HG03039 (cell line): ENCODE measurements at regions not wholly inside any gene's neighbourhood (a gene's known extent, or its start where the extent isn't known, plus 50 kb on each side); places are given as distances from the start of the nearest gene placed in this dataset.
"Not testable (repeated sequence)": the region's sequence is repeated elsewhere in the genome, so short reads cannot be mapped to it uniquely, and the experiment has no call there.

ENCODE experiments used
- ATAC-seq: cut with Tn5 transposase; IDR thresholded peaks from one replicate; pipeline ENCODE4 v1.9.1; 2021; ENCODE audit warnings: mild to moderate bottlenecking, moderate library complexity; ENCODE audit not compliant: unreplicated experiment

DNA sequence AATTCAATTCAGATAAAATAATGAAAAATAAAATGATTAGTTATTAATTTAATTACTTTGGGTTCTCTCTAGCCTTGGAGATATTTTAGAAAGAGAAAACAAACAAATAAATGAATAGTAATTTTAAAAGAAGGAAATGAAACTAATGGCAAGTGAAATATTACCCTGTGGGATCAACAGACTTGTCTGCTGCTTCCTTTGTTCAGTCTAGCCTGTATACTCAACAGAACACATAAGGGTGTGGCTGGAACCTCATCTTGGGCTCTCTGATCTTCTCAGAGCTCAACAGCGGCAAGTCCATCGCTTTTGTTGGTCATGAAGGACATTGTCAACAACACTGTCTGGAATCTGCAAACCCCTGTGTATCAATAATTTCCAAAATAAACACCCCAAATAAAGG is 904.9 kb downstream of the IPMK start:
- no peak for ATAC-seq

DNA sequence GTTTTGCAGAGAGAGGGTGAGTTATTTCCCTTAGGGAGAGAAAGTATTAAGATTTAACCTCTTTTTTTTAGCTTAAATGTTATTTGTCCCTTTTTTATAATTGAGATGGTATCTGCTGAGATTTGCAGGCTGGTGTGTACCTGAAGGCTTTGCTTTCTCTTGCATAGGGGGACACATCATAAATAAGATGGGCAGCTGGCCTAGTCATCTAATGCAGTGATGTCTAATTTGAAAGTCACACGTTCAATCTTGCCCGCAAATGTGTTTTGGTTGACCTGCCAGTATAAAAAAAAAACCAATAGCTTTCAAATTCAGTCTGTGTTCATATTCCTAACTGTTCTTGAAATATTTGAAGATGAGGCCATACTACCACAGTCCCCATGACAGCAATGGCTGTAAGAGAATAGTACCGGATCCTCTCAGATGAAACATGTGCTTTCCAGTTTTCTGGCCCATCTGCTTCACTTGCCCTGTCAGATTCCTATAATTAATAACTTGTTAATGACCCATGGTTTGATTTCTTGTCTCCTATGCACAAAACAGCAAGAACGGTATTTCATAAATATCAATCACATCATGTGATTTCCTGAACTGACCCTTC is 914.2 kb downstream of the IPMK start:
- no peak for ATAC-seq

DNA sequence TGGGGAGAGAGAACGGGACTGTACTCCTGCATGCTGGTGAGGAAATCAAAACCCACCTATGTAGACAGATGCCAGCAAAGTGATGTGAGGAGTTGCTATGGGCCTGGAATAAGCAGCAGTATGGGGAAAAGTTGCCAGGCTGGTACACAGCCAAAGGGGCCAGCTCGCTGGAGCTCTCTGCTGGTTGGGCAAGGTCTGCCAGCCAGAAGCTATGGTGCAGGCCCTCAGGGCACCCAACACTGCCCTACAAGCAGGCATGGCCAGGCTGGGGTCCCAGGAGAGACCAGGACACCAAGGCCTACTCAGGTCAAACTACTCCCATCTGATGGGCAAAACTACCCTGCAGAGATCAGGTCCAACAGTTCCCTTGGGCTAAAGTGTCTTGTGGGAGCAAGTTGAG is 916.6 kb downstream of the IPMK start:
- ATAC-seq = no peak

DNA sequence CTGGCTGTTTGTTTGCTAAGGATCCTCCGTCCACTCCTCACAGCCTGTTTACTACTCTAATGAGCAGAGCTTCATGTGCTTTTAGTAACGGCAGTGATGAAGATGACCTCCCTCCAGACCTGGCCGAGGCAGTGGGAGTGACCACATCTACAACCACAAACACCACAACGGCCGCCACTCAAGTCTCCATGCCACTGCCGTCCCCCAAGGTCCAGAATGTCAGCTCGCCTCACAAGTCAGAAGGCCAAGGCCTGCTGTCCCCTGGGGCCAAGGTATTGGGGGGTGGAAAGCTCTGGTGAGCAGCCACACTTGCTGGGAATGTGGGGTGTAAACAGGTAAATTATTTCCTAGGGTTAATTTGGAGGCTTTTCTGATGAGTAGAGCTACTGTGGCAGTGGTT is 926.4 kb downstream of the IPMK start:
- no peak for ATAC-seq

DNA sequence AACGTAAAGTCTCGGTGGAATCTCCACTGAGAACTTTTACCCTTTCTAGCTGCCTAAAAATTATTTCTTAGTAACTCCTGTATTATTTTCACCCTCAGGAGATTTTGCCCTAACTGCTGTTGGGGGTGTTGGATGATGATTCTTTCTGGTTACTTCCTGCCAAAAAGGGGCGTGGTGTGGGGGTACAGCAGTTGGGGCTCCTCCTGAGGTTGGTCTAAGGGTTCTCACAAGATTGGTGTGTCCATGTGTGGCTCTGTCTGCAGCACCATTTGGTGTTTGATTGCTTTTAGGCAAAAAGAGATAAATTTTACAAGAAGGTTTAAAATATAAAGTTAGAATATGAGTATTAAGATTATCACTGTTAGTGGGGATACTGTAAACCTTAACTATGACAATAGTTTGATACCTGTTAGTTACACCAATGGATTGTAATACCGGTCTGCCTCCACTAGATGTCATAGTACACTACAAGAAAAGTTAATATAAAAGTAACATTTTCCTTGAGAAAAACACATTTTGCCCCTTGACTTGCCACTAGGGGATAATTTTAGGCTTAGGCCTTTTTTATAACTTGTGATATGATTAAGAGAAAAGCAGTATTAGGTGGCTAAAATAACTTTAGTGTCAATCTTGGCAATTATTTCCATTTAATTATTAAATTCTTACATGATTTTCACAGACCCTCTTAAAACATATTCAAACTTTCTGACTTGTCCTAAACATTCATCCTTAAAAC is 928.7 kb downstream of the IPMK start:
- no peak for ATAC-seq

DNA sequence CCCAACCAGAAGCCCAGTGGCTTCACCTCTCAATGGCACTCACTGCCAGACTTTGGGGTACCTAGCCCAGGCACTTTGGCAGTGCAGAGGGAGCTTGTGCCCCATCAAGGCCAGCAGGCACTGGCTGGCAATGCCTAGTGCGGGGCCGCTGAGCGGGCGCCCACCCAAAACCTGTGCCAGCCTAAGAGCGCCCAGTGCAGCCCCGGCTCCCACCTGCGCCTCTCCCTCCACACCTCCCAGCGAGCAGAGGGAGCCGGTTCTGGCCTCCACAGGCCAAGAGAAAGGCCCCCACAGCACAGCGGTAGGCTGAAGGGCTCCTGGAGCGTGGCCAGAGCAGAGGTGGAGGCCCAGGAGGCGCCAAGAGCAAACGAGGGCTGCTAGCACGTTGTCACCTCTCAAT is 930.8 kb downstream of the IPMK start:
- no peak for ATAC-seq

DNA sequence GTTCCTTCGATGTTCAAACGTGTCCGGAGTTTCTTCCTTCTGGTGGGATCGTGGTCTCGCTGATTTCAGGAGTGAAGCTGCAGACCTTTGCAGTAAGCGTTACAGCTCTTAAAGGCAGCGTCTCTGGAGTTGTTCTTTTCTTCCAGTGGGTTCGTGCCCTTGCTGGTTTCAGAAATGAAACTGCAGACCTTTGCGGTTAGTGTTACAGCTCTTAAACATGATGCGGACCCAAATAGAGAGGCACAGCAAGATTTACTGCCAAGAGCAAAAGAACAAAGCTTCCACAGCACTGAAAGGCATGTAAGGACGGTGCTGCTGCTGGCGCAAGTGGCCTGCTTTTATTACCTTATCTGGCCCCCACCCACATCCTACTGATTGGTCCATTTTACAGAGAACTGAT is 931.4 kb downstream of the IPMK start:
- no peak for ATAC-seq

DNA sequence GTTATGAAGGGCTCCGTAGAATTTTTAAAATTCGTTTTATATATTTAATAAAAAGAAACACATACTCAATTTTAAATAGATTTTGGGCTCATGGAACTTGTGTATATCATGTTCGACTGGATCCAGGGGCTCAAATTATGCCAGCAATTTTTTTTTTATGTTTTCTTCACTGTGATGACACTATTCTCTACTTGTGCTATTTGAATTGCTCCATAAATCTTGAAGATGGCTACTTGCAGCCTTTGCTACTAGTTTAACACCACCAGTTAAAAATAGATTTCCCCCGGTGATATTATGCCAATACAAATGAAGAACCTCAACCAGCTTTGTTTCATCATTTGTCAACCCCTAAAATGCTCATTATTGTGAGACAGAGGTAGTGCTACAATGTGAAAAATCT is 933.2 kb downstream of the IPMK start:
- no peak for ATAC-seq

DNA sequence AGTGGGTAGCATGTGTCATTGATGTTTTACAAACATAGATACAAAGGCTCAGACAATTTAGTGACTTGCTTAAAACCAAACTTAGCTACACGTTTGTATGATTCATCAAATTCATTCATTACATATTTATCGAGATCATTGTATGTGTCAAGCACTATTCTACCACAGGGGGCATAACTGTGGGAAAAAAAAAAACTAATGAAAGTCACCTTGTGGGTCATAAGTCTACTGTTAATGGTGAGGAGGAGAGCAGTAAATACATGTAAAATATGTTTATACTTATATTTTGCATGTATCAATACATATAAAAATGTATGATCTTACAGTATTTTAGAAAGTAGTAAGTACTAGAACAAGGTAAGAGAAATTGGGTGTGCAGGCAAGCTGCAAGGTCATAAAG is 933.8 kb downstream of the IPMK start:
- no peak for ATAC-seq

DNA sequence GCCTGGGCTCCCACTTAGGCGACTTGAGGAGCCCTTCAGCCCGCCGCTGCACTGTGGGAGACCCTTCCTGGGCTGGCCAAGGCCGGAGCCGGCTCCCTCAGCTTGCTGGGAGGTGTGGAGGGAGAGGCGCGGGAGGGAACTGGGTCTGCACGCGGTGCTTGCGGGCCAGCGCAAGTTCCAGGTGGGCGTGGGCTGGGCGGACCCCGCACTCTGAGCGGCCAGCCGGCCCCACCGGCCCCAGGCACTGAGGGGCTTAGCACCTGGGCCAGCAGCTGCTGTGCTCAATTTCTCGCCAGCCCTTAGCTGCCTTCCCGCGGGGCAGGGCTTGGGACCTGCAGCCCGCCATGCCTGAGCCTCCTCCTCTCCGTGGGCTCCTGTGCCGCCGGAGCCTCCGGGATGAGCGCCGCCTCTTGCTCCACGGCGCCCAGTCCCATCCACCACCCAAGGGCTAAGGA is 946.3 kb downstream of the IPMK start:
- not testable (repeated sequence) for ATAC-seq

DNA sequence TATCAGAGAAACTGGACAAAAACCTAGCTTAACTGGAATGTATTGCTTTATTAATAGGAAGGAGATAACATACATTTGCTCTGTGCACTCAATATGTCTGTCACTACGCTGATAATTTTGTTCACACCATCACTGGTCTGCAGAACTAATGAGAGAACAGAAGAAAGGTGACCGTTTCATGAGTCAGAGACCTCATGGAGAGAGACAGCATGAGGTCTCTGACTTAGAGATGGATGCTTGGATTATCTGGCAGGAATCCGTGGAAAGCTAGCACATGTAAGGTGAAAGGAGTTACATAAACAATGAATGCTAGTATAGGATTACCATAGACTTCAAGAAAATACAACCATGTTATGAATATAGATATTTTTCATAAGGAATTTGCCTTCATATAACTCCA is 947.3 kb downstream of the IPMK start:
- no peak for ATAC-seq

DNA sequence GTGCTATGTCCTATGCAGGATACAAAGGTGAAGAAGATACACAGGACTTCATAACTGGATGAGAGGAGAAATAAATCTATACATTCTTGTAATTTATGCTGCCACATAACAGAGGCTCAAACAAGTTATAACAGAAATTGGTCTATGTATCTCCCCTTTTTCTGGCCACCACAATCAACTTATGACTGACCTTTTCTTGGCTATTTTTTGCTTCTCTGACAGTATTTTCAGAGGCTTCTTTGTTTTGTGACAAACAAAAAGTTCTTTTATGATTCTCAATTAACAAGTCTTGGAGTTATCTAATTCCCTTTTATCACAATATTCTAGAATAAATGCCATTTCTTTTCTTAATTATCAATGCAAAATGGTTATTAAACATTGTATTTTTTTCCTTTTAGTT is 953.0 kb upstream of the ZWINT start:
- ATAC-seq = no peak

DNA sequence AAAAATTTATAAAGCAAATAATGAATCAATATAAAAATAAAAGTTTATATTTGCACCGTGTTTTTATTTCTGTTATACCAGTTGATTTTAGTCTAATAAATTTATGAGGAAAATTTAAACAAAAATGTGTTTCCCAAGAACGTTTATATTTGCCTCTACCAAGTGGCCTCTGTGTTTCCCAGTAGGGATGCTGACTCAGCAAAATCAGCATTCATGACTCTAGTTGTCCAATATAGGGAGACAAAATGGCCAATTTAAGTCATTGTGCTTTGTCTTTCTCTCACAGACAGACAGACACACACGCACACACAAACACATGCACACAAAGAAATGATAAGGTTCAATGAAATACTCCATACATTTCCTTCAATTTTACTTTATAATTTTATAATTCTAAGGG is 942.5 kb upstream of the ZWINT start:
- no peak for ATAC-seq

DNA sequence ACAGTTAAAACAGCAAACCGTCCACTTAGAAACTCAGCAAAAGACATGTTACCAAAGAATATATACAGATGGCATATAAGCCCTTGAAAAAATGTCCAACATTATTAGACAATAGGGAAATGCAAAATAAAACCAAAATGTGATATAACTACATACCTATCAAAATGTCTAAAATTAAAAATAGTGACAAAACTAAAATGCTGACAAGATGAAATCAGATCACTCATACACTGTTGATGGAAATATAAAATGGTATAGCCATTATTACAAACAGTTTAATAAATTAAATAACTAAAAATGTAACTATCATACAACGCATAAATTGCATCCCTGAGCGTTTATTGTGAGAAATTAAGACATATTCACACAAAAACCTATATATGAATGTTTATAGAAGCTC is 939.7 kb upstream of the ZWINT start:
- ATAC-seq = no peak

DNA sequence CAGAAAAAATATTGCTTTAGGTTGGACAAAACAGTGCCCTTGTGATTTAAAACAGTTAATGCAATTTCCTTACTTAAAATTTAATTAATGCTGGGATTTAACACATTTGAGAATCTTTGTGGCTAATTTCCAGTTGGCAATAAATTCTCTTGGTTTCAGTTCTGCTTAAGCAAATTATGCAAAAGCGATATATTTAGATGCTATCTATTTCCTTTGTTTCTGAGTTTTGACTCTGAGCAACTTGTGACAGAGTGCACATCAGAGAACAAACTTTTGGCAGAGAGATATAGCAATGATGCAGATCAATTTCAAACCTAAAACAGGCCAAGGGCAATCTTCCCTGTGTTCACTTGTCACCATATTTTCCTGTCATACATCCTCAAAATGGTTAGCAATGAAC is 933.6 kb upstream of the ZWINT start:
- no peak for ATAC-seq

DNA sequence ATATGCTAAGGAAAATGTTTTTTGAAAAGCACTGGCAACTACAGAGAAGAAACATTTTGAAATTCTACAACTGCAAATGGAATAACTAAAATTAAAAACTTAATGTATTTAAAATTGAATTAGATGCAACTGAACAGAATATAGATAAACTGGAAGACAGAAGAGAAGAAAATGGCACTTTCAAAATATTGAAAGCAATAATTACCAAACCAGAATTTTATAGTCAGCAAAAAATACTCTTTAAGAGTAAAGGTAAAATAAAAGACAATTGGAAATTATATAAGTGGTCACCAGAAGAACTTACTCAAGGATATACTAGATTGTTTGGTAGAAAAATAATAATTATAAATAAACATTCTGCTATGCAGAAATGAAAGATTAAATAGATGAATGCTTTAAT is 927.7 kb upstream of the ZWINT start:
- ATAC-seq = no peak

DNA sequence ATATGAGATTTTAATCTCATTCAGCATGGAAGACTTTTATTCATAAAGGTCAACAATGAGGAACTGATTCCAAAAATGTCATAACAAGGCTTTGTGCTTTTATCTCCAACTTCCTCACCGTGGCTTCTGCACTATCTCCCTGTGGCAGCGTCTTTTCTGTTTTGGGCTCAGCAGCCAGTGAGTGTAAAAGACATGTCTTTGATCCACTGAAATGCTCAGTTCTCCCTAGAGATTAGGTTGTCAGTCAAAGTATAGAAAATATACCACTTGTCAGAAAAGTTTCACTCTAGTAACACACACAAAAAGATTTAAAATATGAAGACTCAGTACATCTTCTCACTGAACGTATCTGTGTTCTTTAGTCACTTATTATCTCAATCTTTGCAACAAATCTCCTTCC is 901.8 kb upstream of the ZWINT start:
- no peak for ATAC-seq

DNA sequence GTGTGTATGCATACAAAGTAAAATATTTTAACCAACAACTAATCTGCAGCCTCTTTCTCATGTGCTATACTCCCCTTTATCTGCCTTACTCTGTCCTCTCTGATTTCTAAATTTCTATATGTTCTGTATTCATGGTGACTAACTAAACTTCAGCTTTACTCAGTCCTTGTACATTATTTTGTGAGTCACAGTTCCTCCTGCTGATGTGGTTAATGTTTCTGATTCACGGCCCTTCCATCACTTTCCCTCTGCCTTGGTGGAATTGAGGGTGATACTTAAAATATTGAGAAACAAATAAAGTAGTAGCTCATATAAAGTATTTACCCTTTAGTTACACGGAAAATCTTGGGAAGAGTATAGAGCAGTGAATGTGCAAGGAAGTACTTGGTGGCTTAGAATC is 899.1 kb upstream of the ZWINT start:
- ATAC-seq = no peak

DNA sequence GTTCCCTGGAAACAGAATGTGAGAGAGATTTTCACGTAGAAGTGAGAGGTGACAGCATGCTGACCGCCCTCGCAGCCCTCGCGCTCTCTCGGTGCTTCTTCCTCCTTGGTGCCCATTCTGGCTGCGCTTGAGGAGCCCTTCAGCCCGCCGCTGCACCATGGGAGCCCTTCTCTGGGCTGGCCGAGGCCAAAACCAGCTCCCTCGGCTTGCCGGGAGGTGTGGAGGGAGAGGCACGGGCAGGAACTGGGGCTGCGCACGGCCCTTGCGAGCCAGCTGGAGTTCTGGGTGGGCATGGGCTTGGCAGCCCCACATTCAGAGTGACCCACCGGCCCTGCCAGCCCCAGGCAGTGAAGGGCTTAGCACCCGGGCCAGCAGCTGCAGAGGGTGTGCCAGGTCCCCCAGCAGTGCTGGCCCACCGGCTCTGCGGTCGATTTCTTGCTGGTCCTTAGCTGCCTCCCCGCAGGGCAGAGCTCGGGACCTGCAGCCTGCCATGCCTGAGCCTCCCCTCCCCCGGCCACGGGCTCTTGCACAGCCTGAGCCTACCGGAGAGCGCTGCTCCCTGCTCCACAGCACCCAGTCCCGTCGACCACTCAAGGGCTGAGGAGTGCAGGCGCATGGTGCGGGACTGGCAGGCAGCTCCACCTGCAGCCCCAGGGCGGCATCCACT is 888.7 kb upstream of the ZWINT start:
- ATAC-seq = no peak

DNA sequence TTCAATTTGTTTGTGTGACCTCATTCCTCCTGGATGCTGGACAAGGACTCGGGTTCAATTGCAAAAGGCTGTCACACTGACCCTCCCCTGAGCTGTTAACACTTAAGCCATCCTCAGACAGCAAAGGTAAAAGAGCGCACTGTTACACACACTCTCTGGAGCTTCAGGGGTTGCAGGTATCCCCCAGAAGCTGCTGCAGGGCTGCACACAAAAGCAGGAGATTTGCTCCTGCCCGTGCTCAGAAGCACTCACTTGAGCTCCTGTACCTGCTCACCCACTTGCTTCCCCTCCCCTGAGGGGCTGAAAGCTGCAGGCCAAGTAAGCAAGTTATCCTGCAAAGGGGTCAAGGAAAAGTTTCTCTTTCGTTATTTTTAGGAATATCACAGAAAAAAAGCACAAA is 886.2 kb upstream of the ZWINT start:
- ATAC-seq = no peak

DNA sequence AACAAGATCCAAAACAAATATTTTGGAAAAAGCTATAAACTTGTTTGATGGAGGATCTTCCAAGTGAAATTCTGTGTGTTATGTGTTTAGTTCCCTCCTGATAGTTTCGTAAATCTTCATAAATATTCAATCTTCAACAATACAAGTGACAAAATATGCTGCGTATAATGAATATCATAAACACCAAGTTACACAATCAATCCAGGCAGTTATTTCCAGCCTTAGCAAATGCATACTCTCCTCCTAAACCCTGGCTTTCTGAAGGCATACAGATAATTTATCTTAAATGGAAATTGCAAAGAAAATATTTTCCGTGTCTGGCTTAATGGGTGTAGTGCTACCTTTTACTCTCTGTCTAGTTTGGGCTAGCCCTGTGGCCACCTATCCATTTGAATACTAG is 864.9 kb upstream of the ZWINT start:
- no peak for ATAC-seq

DNA sequence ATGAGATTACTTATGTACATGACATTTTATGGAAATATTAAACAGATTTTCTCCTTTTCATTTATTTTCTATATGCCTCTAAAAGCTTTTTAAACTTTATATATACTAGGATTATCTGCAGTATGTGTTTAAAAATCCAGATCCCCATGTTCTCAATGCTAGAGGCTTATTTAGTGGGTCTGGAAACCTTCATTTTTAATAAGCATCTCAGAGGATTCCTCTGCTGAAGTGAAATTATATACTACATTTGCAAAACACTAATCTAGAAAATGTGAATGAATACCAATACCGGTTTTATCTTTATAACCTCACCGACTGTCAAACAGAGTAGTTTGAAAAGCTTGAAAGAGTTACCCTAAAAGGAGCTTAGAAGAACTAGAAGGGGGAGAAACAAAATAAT is 863.8 kb upstream of the ZWINT start:
- no peak for ATAC-seq
